ENCODE measurements at regions not wholly inside any gene's neighbourhood (a gene's known extent, or its start where the extent isn't known, plus 50 kb on each side); places are given as distances from the start of the nearest gene placed in this dataset.

DNA sequence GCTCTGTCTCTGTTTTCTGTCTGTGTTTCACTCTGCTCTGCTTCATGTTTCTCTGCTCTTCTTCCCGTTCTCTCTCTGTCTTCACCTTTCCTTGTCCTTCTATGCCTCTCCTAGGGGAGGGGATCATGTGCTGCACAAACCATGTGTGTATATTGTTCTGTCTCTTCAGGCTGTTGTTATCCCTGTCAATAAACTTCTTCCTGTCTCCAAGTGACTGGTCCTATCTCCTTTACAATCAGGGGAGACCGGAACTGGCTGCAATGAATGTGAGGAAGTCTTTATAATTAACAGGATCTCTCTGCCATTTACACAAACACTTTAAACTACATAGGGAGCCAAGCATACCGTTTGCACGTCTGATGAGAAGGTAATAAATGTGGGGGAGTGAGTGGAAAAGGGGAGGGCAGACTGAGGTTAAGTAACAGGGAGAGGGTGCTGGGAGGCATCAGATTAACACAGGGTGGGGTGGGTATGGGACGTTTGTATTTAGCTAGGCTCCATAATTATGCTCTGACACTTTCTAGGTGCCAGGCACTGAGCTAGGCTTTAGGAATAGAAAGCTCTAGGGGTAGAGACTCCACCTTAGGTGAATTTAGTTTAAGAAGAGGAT is 626.1 kb downstream of the DHX35 start:
- TF ChIP-seq, protein P1, sequence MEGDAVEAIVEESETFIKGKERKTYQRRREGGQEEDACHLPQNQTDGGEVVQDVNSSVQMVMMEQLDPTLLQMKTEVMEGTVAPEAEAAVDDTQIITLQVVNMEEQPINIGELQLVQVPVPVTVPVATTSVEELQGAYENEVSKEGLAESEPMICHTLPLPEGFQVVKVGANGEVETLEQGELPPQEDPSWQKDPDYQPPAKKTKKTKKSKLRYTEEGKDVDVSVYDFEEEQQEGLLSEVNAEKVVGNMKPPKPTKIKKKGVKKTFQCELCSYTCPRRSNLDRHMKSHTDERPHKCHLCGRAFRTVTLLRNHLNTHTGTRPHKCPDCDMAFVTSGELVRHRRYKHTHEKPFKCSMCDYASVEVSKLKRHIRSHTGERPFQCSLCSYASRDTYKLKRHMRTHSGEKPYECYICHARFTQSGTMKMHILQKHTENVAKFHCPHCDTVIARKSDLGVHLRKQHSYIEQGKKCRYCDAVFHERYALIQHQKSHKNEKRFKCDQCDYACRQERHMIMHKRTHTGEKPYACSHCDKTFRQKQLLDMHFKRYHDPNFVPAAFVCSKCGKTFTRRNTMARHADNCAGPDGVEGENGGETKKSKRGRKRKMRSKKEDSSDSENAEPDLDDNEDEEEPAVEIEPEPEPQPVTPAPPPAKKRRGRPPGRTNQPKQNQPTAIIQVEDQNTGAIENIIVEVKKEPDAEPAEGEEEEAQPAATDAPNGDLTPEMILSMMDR (conservative IDR thresholded peaks at IDR 0.05 in 1 of 2, IDR thresholded peaks at IDR 0.05 in 1 of 2; ENCODE audit: extremely low read depth in 1 of 2, insufficient read depth in 1 of 2, low read depth in 1 of 2, low read length in 2 of 2) = no peak
- no peak for TF ChIP-seq EZH2 (IDR thresholded peaks at IDR 0.05; ENCODE audit: borderline replicate concordance, low read length)
